ENCODE measurements at regions not wholly inside any gene's neighbourhood (a gene's known extent, or its start where the extent isn't known, plus 50 kb on each side); places are given as distances from the start of the nearest gene placed in this dataset.
A peak's percentile ranks its signal among the peaks of the same experiment; 100 is the strongest.

GRCh38 chr6:91611190-91611589 lies 1024.3 kb upstream of the MAP3K7 start:
- H3K4me1 Mint-ChIP-seq: peaks cover 13% of the 10 kb centered on the region
- no peaks in the 10 kb centered on the region for H3K9me3 Mint-ChIP-seq
- no peak overlapping the region for H3K27ac Mint-ChIP-seq
- no peaks in the 10 kb centered on the region for H3K36me3 Mint-ChIP-seq (ENCODE audit: low read depth)
- no peak for TF ChIP-seq CTCF (IDR thresholded peaks at IDR 0.05; ENCODE audit: unreplicated experiment in 3 of 3)
- H3K4me3 Mint-ChIP-seq: no peak overlapping the region
- H3K27me3 Mint-ChIP-seq (ENCODE audit: low read depth): no peaks in the 10 kb centered on the region

- Mint-ChIP-seq H3K36me3 (ENCODE audit: low read depth) (no peaks in the 10 kb centered on the region), H3K9me3 (no peaks in the 10 kb centered on the region), H3K4me1 (peaks cover 13% of the 10 kb centered on the region), H3K4me3 (no peak overlapping the region), H3K27ac (peak overlapping the region in 2 of 3 experiments; percentile 5 to 57), H3K27me3 (ENCODE audit: low read depth) (no peaks in the 10 kb centered on the region)
- no peak for TF ChIP-seq CTCF (IDR thresholded peaks at IDR 0.05; ENCODE audit: unreplicated experiment in 3 of 3)
Measured at GRCh38 chr6:91608428-91608827, 1021.6 kb upstream of the MAP3K7 start.

- Mint-ChIP-seq H3K9me3 (peaks cover 2% of the 10 kb centered on the region), H3K36me3 (ENCODE audit: low read depth) (no peaks in the 10 kb centered on the region), H3K27me3 (ENCODE audit: low read depth) (no peaks in the 10 kb centered on the region), H3K27ac (peak overlapping the region in 1 of 3 experiments; percentile 49), H3K4me1 (peaks cover 13% of the 10 kb centered on the region), H3K4me3 (no peak overlapping the region)
- no peak for TF ChIP-seq CTCF (IDR thresholded peaks at IDR 0.05; ENCODE audit: unreplicated experiment in 3 of 3)
Measured at GRCh38 chr6:91606148-91606901, 1019.5 kb upstream of the MAP3K7 start.

- Mint-ChIP-seq H3K4me3 (no peak overlapping the region), H3K36me3 (ENCODE audit: low read depth) (no peaks in the 10 kb centered on the region), H3K9me3 (peaks cover 2% of the 10 kb centered on the region), H3K4me1 (peaks cover 7% of the 10 kb centered on the region), H3K27me3 (ENCODE audit: low read depth) (no peaks in the 10 kb centered on the region), H3K27ac (no peak overlapping the region)
- no peak for TF ChIP-seq CTCF (IDR thresholded peaks at IDR 0.05; ENCODE audit: unreplicated experiment in 3 of 3)
Measured at GRCh38 chr6:91600561-91600960, 1013.7 kb upstream of the MAP3K7 start.

- H3K4me3 Mint-ChIP-seq: no peak overlapping the region
- peaks cover 19% of the 10 kb centered on the region for H3K9me3 Mint-ChIP-seq
- no peaks in the 10 kb centered on the region for H3K27me3 Mint-ChIP-seq (ENCODE audit: low read depth)
- no peak overlapping the region for H3K27ac Mint-ChIP-seq
- no peaks in the 10 kb centered on the region for H3K36me3 Mint-ChIP-seq (ENCODE audit: low read depth)
- H3K4me1 Mint-ChIP-seq: no peaks in the 10 kb centered on the region
- no peak for TF ChIP-seq CTCF (IDR thresholded peaks at IDR 0.05; ENCODE audit: unreplicated experiment in 3 of 3)
Measured at GRCh38 chr6:91590191-91590590, 1003.3 kb upstream of the MAP3K7 start.

GRCh38 chr6:91580635-91581034 lies 993.8 kb upstream of the MAP3K7 start:
- H3K36me3 Mint-ChIP-seq (ENCODE audit: low read depth): no peaks in the 10 kb centered on the region
- no peaks in the 10 kb centered on the region for H3K9me3 Mint-ChIP-seq
- no peak overlapping the region for H3K27ac Mint-ChIP-seq
- H3K27me3 Mint-ChIP-seq (ENCODE audit: low read depth): no peaks in the 10 kb centered on the region
- no peak overlapping the region for H3K4me3 Mint-ChIP-seq
- no peaks in the 10 kb centered on the region for H3K4me1 Mint-ChIP-seq
- TF ChIP-seq CTCF (IDR thresholded peaks at IDR 0.05; ENCODE audit: unreplicated experiment in 3 of 3): no peak

Measured in nephron (organoid).